HFF-Myc (cell line): ENCODE measurements at regions not wholly inside any gene's neighbourhood (a gene's known extent, or its start where the extent isn't known, plus 50 kb on each side); places are given as distances from the start of the nearest gene placed in this dataset.

ENCODE experiments used
- DNase-seq: peaks from one replicate; pipeline ENCODE4 v3.0.0-alpha.2; 2011; ENCODE audit warnings: low read depth; ENCODE audit errors: extremely low read depth
- H3K4me3 ChIP-seq: replicated peaks from 2 replicates; pipeline ENCODE4 v1.5.1; 2011; ENCODE audit warnings: low read depth, mild to moderate bottlenecking, control low read depth, low read length
- CTCF ChIP-seq: IDR thresholded peaks from 2 replicates; pipeline ENCODE4 v1.5.1; 2012; ENCODE audit warnings: mild to moderate bottlenecking, low read depth, low read length, control low read depth; ENCODE audit errors: missing control alignments

DNA sequence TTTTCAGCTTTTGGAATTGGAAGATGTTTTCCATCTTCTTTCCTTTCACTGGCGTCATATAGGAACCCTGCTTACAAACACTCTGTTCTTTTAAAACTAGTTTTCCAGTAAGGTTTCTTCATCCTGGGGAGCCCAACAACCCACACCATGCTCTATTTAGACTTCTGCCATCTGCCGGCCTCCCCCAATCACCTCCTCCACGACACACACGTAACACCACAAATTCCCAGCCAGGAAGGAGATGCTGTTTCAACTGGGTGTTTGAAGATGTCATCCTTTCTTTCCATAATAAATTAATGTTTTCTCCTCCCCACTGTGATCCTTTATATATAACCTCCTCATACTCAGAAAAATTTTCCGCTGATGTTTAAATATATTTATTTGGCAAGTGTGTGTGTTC lies 231.4 kb upstream of the DDHD1 start:
- DNase-seq = no peak
- no peak for TF ChIP-seq CTCF
- no peak overlapping the region for H3K4me3 ChIP-seq

GRCh38 chr14:53384073-53384472 lies 230.9 kb upstream of the DDHD1 start:
- no peak for TF ChIP-seq CTCF
- no peak for DNase-seq
- no peak overlapping the region for H3K4me3 ChIP-seq

- no peak for DNase-seq
- no peak overlapping the region for H3K4me3 ChIP-seq
- no peak for TF ChIP-seq CTCF
Measured at GRCh38 chr14:53381895-53382294, 228.8 kb upstream of the DDHD1 start.

DNA sequence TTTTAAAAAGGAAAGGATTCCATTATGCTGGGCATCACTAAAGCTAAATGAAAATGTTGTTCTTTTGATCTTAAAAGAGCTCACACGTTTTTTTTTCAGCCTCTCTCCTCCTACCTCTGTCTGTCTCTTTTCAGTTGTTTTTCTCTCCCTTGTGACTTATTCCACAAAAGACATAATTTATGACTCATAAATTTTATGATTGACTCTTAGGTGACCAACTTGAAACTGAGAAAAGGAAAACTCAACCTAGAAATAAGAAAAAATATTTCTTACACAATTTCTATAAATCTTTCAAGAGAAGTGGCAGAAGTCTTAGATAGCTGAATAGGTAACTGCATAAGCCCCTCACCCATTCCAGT lies 227.7 kb upstream of the DDHD1 start:
- no peak overlapping the region for H3K4me3 ChIP-seq
- no peak for DNase-seq
- no peak for TF ChIP-seq CTCF

- DNase-seq = no peak
- TF ChIP-seq CTCF = no peak
- no peak overlapping the region for H3K4me3 ChIP-seq
Measured at GRCh38 chr14:53380052-53380866, 227.1 kb upstream of the DDHD1 start.

DNA sequence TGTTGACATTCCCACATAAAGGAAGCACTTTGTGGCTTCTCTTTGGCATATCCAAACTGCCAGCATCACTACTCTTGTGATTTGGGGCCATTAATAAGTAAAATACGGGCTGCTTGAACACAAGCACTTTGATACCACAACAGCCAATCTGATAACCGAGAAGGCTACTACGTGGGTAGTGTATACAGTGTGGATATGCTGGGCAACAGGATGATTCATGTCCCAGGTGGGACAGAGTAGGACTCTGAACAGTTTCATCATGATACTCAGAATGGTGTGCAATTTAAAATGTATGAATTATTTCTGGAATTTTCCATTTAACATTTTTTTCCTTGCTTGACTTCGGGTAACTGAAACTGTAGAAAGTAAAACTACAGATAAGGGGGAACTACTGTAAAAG lies 225.0 kb upstream of the DDHD1 start:
- H3K4me3 ChIP-seq = no peak overlapping the region
- DNase-seq = no peak
- TF ChIP-seq CTCF = no peak

DNA sequence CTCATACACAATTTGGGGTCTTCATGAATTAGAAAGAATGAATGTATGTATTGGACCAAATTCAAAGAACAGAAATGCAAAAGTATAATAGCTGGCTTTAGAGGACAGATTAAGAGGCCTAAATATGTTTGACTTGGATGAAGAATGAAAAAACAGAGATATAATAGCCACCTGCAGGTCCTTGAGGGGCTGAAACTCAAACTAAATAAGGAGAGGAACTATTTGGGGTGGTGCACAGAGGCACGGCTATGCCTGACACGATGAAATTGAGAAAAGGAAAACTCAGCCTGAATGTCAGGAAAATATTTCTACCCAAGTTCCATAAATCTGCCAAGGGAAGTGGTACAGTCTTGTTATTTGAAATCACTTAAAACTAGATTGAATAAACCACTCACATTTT lies 222.9 kb upstream of the DDHD1 start:
- DNase-seq = no peak
- TF ChIP-seq CTCF = no peak

More for the DNA sequence above, 222.9 kb upstream of the DDHD1 start:
- H3K4me3 ChIP-seq = no peak overlapping the region
